ENCODE measurements at regions not wholly inside any gene's neighbourhood (a gene's known extent, or its start where the extent isn't known, plus 50 kb on each side); places are given as distances from the start of the nearest gene placed in this dataset.

DNA sequence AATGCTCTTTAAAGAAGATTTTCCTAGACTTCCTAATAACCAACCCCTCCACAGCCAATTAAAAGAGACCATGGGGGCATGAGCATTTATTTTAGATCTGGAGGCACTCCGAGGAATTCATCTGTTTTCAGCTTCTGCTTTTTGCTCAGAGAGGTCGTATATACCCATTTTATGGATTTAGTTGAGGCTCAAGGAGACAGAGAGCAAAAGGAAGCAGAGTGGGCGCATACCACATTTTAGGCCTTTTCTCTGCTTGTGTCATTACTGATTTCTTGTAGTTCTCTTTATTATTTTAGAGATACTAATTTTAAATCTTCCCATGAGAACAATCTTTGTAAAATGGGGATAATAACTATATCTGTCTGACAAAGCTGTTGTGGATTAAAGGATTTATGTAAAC lies 129.6 kb upstream of the IFNGR1 start:
- Mint-ChIP-seq H3K4me1 (no peaks in the 10 kb centered on the region), H3K36me3 (no peaks in the 10 kb centered on the region), H3K27ac (no peak overlapping the region), H3K9me3 (no peaks in the 10 kb centered on the region), H3K27me3 (ENCODE audit: low read depth) (peaks cover 24% of the 10 kb centered on the region), H3K4me3 (no peak overlapping the region)
- TF ChIP-seq, protein P1, sequence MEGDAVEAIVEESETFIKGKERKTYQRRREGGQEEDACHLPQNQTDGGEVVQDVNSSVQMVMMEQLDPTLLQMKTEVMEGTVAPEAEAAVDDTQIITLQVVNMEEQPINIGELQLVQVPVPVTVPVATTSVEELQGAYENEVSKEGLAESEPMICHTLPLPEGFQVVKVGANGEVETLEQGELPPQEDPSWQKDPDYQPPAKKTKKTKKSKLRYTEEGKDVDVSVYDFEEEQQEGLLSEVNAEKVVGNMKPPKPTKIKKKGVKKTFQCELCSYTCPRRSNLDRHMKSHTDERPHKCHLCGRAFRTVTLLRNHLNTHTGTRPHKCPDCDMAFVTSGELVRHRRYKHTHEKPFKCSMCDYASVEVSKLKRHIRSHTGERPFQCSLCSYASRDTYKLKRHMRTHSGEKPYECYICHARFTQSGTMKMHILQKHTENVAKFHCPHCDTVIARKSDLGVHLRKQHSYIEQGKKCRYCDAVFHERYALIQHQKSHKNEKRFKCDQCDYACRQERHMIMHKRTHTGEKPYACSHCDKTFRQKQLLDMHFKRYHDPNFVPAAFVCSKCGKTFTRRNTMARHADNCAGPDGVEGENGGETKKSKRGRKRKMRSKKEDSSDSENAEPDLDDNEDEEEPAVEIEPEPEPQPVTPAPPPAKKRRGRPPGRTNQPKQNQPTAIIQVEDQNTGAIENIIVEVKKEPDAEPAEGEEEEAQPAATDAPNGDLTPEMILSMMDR (IDR thresholded peaks at IDR 0.05; ENCODE audit: unreplicated experiment), result no peak
- DNase-seq (ENCODE audit: low spot score in 2 of 2, unreplicated experiment in 2 of 2), result no peak

GRCh38 chr6:137343241-137343640 lies 124.1 kb upstream of the IFNGR1 start:
- TF ChIP-seq, protein P1 (IDR thresholded peaks at IDR 0.05; ENCODE audit: unreplicated experiment), result no peak
- DNase-seq (ENCODE audit: low spot score in 2 of 2, unreplicated experiment in 2 of 2), result no peak
- Mint-ChIP-seq H3K36me3 (no peaks in the 10 kb centered on the region), H3K9me3 (no peaks in the 10 kb centered on the region), H3K27me3 (ENCODE audit: low read depth) (peaks cover 29% of the 10 kb centered on the region), H3K27ac (no peak overlapping the region), H3K4me3 (no peak overlapping the region), H3K4me1 (peaks cover 16% of the 10 kb centered on the region)

- H3K27ac Mint-ChIP-seq, result no peak overlapping the region
- H3K27me3 Mint-ChIP-seq (ENCODE audit: low read depth), result peaks cover 30% of the 10 kb centered on the region
- no peaks in the 10 kb centered on the region for H3K9me3 Mint-ChIP-seq
- no peaks in the 10 kb centered on the region for H3K36me3 Mint-ChIP-seq
- no peak for DNase-seq (ENCODE audit: low spot score in 2 of 2, unreplicated experiment in 2 of 2)
- peaks cover 16% of the 10 kb centered on the region for H3K4me1 Mint-ChIP-seq
- TF ChIP-seq, protein P1 (IDR thresholded peaks at IDR 0.05; ENCODE audit: unreplicated experiment), result no peak
- H3K4me3 Mint-ChIP-seq, result peak overlapping the region; percentile 49
Observed at GRCh38 chr6:137342607-137343190, 123.5 kb upstream of the IFNGR1 start.

GRCh38 chr6:137341681-137342195 lies 122.6 kb upstream of the IFNGR1 start:
- Mint-ChIP-seq H3K36me3 (no peaks in the 10 kb centered on the region), H3K27ac (no peak overlapping the region), H3K9me3 (no peaks in the 10 kb centered on the region), H3K4me3 (no peak overlapping the region), H3K4me1 (peaks cover 16% of the 10 kb centered on the region), H3K27me3 (ENCODE audit: low read depth) (peaks cover 28% of the 10 kb centered on the region)
- TF ChIP-seq, protein P1 (IDR thresholded peaks at IDR 0.05; ENCODE audit: unreplicated experiment), result no peak
- no peak for DNase-seq (ENCODE audit: low spot score in 2 of 2, unreplicated experiment in 2 of 2)

- Mint-ChIP-seq H3K27ac (no peak overlapping the region), H3K9me3 (no peaks in the 10 kb centered on the region), H3K36me3 (no peaks in the 10 kb centered on the region), H3K27me3 (ENCODE audit: low read depth) (peaks cover 18% of the 10 kb centered on the region), H3K4me1 (peaks cover 16% of the 10 kb centered on the region), H3K4me3 (no peak overlapping the region)
- TF ChIP-seq, protein P1 (IDR thresholded peaks at IDR 0.05; ENCODE audit: unreplicated experiment), result no peak
- DNase-seq (ENCODE audit: low spot score in 2 of 2, unreplicated experiment in 2 of 2), result no peak
Observed at GRCh38 chr6:137339929-137340559, 120.9 kb upstream of the IFNGR1 start.
